GM10266 (cell line): ENCODE measurements at regions not wholly inside any gene's neighbourhood (a gene's known extent, or its start where the extent isn't known, plus 50 kb on each side); places are given as distances from the start of the nearest gene placed in this dataset.

Experiments used
- DNase-seq: peaks from one replicate; pipeline ENCODE4 v3.0.0; 2012; ENCODE audit errors: extremely low spot score
- TF ChIP-seq, protein P1 (sequence below): IDR thresholded peaks from 2 replicates; pipeline ENCODE4 v1.5.1; 2012; ENCODE audit warnings: mild to moderate bottlenecking, low read depth; ENCODE audit not compliant: control insufficient read depth, insufficient read depth; ENCODE audit errors: missing control alignments

DNA sequence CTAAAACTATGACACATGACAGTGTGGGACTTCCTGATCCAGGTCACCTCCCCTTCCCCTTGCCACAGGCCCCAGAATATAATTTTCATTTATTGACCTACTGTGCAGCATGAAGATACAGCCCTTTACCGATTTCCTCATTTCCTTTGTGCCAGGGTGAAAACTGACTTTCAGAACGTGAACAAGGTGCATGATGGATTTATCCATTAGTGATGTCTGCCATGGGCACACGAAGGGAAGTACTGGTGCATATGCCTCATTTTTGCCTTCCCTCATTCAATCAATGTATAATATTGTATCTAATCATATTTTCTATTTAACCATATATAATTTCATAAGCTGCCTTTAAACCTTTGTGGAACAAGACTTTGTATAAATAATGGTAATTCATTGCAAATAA lies 144.4 kb upstream of the WNT4 start:
- DNase-seq: no peak
- TF ChIP-seq, protein P1, sequence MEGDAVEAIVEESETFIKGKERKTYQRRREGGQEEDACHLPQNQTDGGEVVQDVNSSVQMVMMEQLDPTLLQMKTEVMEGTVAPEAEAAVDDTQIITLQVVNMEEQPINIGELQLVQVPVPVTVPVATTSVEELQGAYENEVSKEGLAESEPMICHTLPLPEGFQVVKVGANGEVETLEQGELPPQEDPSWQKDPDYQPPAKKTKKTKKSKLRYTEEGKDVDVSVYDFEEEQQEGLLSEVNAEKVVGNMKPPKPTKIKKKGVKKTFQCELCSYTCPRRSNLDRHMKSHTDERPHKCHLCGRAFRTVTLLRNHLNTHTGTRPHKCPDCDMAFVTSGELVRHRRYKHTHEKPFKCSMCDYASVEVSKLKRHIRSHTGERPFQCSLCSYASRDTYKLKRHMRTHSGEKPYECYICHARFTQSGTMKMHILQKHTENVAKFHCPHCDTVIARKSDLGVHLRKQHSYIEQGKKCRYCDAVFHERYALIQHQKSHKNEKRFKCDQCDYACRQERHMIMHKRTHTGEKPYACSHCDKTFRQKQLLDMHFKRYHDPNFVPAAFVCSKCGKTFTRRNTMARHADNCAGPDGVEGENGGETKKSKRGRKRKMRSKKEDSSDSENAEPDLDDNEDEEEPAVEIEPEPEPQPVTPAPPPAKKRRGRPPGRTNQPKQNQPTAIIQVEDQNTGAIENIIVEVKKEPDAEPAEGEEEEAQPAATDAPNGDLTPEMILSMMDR: no peak

DNA sequence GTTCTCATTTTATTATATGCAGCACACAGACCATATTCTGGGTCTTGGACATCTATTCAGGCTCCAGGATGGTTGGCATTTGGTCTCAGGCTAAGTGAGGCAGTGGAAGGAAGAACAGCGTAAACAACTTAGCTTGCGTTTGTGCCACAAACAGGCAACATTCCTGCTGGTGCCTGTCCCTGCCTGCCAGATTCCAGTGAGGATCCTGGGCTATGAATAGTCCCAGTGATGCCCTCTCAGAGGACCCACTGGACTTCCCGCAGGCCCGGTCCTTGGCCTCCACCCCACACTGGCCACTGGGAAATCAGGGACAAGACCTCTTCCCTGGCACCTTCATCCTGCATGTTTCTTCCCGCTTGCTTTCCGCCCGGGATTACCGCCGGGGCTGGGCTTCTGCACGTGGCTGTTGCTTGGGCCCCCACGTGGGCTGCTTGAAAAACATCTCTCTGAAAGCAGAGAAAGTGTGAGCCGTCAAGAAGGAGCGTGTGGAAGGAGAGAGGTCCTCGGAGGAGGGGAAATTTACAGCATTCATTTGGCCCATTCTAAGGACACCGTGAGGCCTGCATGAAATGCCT lies 145.1 kb upstream of the WNT4 start:
- no peak for DNase-seq
- TF ChIP-seq, protein P1: no peak

DNA sequence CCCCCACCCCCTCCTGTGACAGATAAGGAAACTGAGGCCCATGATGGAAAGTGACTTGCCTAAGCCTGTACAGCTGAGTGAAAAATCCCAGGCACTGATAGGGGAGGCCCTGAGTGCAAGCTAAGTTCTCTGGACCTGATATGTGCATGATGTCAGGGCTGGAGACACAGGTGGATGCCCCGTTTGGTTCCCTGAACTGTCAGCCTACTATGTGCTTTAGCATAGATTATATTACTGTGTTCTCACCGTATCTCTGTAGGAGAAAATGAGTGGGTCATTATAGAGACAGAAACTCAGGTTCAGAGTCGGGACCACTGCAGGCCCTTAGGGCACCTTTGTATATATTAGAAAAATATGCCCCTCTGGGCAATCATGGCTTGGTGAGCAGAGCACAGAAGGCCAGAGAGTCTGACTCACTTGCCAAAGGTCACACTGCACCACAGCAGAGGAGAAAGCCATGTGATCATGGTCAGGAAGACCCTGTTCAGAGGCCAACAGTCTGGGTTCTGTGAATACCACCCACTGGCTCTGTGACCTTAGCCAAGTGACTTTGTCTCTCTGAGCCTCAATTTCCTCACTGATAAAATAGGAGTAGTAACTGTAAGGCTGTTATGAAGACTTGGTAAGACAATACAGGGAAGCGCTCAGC lies 145.8 kb upstream of the WNT4 start:
- DNase-seq: no peak
- TF ChIP-seq, protein P1: no peak

DNA sequence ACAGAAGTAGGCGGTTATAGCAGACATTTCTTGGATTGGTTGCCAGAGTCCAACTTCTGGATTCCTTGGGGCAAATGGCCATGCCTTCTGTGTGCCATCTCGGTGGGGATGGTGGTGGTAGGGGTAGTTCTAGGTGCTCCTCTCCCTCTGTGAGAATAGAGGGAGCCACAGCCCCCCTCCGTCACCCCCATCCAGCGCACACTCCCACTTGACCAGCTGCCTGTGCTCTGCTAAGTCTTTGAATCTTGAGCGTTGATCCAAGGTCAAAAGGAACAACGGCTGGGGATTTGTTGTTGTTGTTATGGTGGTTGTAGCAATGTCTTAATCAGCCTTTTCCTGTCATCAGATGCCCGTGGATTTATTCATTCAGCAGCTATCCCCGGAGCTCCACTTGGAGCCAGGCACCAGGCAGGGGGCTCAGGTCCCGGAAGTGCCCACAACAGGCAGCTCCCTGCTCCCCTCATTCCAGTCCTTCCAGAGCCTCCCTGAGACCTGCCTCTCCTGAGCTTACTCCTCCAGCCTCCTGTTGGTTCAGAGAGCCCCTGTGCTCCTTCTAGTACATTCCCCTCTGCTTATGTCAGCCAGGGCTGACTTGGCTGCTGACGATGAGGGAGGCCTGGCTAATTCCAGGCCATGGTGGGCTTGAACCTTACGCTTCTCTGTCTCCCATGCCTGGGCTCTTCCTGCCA lies 146.6 kb upstream of the WNT4 start:
- TF ChIP-seq, protein P1: no peak
- DNase-seq: no peak

DNA sequence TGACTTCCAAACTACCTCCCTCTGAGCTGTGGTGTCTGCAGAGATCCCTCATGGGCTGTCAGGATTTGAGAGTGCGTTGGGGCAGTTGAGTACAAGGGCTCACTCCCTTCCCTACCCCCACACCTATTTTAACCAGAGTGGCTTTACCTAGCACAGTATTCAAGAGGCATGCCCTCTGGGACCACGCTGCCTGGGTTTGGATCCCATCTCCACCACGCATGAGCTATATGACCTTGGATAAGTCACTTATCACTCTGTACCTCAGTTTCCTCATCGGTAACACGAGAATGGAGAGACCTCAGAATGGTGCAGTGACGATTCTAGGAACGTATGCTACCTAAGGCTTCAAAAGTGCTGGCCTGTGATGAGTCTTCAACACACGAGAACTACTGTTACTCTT lies 147.3 kb upstream of the WNT4 start:
- DNase-seq: no peak
- TF ChIP-seq, protein P1: no peak

DNA sequence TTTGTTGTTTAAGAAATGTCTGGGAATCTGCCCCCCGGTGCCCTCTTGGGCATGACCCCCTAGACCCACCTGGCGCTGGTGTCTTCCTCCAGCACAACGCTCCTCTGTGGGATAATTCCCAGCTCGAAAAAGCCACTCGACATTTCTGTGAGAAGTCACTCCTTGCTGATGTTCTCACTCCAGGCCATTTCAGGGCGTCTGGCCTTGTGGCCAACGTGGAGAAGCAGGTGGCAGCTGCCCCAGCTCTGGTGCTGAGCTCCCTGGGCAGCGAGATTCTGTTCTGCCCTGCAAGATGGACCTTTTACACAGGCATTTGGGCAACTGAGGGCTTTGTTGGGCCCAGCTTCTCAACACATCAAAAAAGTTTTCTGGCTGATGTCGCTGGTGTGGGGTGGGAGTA lies 147.7 kb upstream of the WNT4 start:
- TF ChIP-seq, protein P1: no peak
- no peak for DNase-seq

DNA sequence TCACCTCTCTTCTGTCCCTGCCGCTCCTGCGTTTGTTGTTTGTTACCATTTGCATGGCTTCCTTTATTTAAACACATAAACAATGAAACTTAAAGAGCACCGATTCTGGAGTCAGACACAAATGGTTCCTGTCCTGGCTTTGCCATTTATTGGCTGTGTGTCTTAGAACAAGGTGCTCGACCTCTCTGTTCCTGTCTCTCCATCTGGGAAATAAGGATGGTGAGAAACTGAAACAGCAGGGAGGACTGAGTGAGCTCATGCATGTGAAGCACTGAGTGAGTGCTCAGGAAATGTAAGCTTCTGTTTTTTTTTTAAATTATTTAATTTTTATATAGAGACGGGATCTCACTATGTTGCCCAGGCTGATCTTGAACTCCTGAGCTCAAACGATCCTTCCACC lies 148.2 kb upstream of the WNT4 start:
- DNase-seq: no peak
- TF ChIP-seq, protein P1: no peak
